Liver (tissue), 8 donors: ENCODE measurements at regions not wholly inside any gene's neighbourhood (a gene's known extent, or its start where the extent isn't known, plus 50 kb on each side); places are given as distances from the start of the nearest gene placed in this dataset.

Experiments used
- DNase-seq: peaks from one replicate; pipeline ENCODE4 v3.0.0-alpha.2; 2017; ENCODE audit warnings: low spot score
- H3K27ac ChIP-seq, 2 donors: one replicate each; pipeline ENCODE4 v1.7.0; 2013; ENCODE audit warnings: inconsistent platforms in 2 of 2, low read length in 2 of 2, control low read depth in 1 of 2, low read depth in 1 of 2, mild to moderate bottlenecking in 1 of 2
- H3K27me3 ChIP-seq, 4 donors: one replicate each; pipeline versions ENCODE4 v1.6.1 to v1.7.0; 2013; ENCODE audit warnings: low read length in 3 of 4, inconsistent platforms in 1 of 4, mild to moderate bottlenecking in 1 of 4, moderate library complexity in 1 of 4; ENCODE audit not compliant: control insufficient read depth in 4 of 4, insufficient read depth in 4 of 4
- H3K36me3 ChIP-seq, 4 donors: one replicate each; pipeline versions ENCODE4 v1.6.1 to v1.7.0; 2013; ENCODE audit warnings: low read length in 3 of 4, mild to moderate bottlenecking in 3 of 4, low read depth in 1 of 4, moderate library complexity in 1 of 4; ENCODE audit not compliant: control insufficient read depth in 4 of 4, insufficient read depth in 3 of 4
- H3K4me1 ChIP-seq, 4 donors: one replicate each; pipeline versions ENCODE4 v1.6.1 to v1.7.0; 2013; ENCODE audit warnings: low read length in 3 of 4, mild to moderate bottlenecking in 3 of 4, moderate library complexity in 1 of 4; ENCODE audit not compliant: control insufficient read depth in 4 of 4, insufficient read depth in 4 of 4
- H3K4me3 ChIP-seq, 3 donors: one replicate each; pipeline versions ENCODE4 v1.6.1 to v1.7.0; 2013; ENCODE audit warnings: low read length in 3 of 3, control low read depth in 1 of 3, low read depth in 1 of 3, mild to moderate bottlenecking in 1 of 3
- H3K9ac ChIP-seq, 2 donors: one replicate each; pipeline ENCODE4 v1.7.0; 2013; ENCODE audit warnings: low read length in 2 of 2, mild to moderate bottlenecking in 2 of 2, moderate library complexity in 2 of 2, control low read depth in 1 of 2, low read depth in 1 of 2
- H3K9me3 ChIP-seq, 4 donors: one replicate each; pipeline versions ENCODE4 v1.6.1 to v1.7.0; 2013; ENCODE audit warnings: low read length in 3 of 4; ENCODE audit not compliant: control insufficient read depth in 4 of 4
- EGR1 ChIP-seq, 2 donors: IDR thresholded peaks; 2 replicates each; pipeline ENCODE4 v1.6.1; 2016 to 2018; ENCODE audit warnings: antibody characterized with exemption in 2 of 2, low read depth in 2 of 2
- FOXA1 ChIP-seq: IDR thresholded peaks from 2 replicates; pipeline ENCODE4 v1.6.1; 2016; ENCODE audit warnings: antibody characterized with exemption
- FOXA2 ChIP-seq: IDR thresholded peaks from 2 replicates; pipeline ENCODE4 v1.6.1; 2016; ENCODE audit warnings: antibody characterized with exemption
- GABPA ChIP-seq, 2 donors: IDR thresholded peaks in 1 of 2; conservative IDR thresholded peaks in 1 of 2; 2 replicates each; pipeline ENCODE4 v1.6.1; 2016; ENCODE audit warnings: antibody characterized with exemption in 2 of 2, mild to moderate bottlenecking in 1 of 2, moderate library complexity in 1 of 2
- HNF4A ChIP-seq, 2 donors: conservative IDR thresholded peaks; 2 replicates each; pipeline ENCODE4 v1.6.1; 2016; ENCODE audit warnings: antibody characterized with exemption in 2 of 2, mild to moderate bottlenecking in 2 of 2
- HNF4G ChIP-seq: IDR thresholded peaks from 2 replicates; pipeline ENCODE4 v1.6.1; 2016; ENCODE audit warnings: antibody characterized with exemption
- JUND ChIP-seq, 2 donors: IDR thresholded peaks; 2 replicates each; pipeline ENCODE4 v1.6.1; 2016; ENCODE audit warnings: antibody characterized with exemption in 2 of 2
- NR2F2 ChIP-seq: IDR thresholded peaks from 2 replicates; pipeline ENCODE4 v1.6.1; 2016; ENCODE audit warnings: antibody characterized with exemption
- RAD21 ChIP-seq, 2 donors: IDR thresholded peaks; 2 replicates each; pipeline ENCODE4 v1.6.1; 2016; ENCODE audit warnings: antibody characterized with exemption in 2 of 2, mild to moderate bottlenecking in 2 of 2
- RXRA ChIP-seq, 2 donors: IDR thresholded peaks; 2 replicates each; pipeline ENCODE4 v1.6.1; 2017 to 2018; ENCODE audit warnings: antibody characterized with exemption in 2 of 2, mild to moderate bottlenecking in 1 of 2
- SP1 ChIP-seq: IDR thresholded peaks from 2 replicates; pipeline ENCODE4 v1.6.1; 2018; ENCODE audit warnings: antibody characterized with exemption, mild to moderate bottlenecking
- TAF1 ChIP-seq: conservative IDR thresholded peaks from 2 replicates; pipeline ENCODE4 v1.6.1; 2016; ENCODE audit warnings: antibody characterized with exemption, mild to moderate bottlenecking
- YY1 ChIP-seq: IDR thresholded peaks from 2 replicates; pipeline ENCODE4 v1.6.1; 2016; ENCODE audit warnings: antibody characterized with exemption, mild to moderate bottlenecking
- WGBS: extraction: QIAGEN DNeasy Blood & Tissue Kit; methylation state at CpG from one replicate; pipeline ENCODE4 v1.1.7; 2013; 5-methylcytosine and 5-hydroxymethylcytosine counted together
- TF ChIP-seq, protein P1 (sequence below): IDR thresholded peaks from 2 replicates; pipeline ENCODE4 v1.6.1; 2016; ENCODE audit warnings: antibody characterized with exemption
- TF ChIP-seq, protein P2 (sequence below): fragments of 150-350 bp; IDR thresholded peaks from 2 replicates; pipeline ENCODE4 v1.5.1; 2017; ENCODE audit warnings: improper control_type of control experiment, low read depth, low read length; ENCODE audit not compliant: missing input control
- TF ChIP-seq, protein P3 (sequence below): IDR thresholded peaks from 2 replicates; pipeline ENCODE4 v1.6.1; 2016; ENCODE audit warnings: antibody characterized with exemption
- TF ChIP-seq, protein P4 (sequence below): IDR thresholded peaks from 2 replicates; pipeline ENCODE4 v1.6.1; 2016; ENCODE audit warnings: antibody characterized with exemption, mild to moderate bottlenecking
- TF ChIP-seq, protein P5 (sequence below): IDR thresholded peaks from 2 replicates; pipeline ENCODE4 v1.6.1; 2016; ENCODE audit warnings: antibody characterized with exemption
- donor health status: healthy.
- donor health status: healthy.
- donor health status: healthy.
- donor health status: healthy.
- donor health status: healthy.

DNA sequence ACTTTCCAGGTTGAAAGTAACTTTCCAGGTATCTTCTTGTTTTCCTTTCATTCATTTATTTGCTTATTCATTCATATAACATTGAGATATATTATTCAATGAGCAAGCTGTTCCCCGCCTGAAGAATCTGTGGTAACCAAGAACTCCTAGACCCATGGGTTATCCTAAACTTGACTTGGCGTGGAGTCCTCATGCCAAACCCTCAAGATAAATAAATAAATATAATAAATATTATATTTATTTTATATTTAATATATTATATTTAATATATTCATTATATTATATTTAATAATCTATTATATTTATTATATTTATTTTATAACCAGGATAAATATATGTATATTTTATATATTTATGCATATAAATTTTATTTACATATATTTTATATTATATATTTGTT is 674.8 kb downstream of the SUCLG1 start:
- Histone ChIP-seq H3K27ac (no peak overlapping the region), H3K9ac (no peak overlapping the region), H3K9me3 (no peaks in the 10 kb centered on the region), H3K4me3 (no peak overlapping the region), H3K36me3 (no peaks in the 10 kb centered on the region), H3K27me3 (no peaks in the 10 kb centered on the region), H3K4me1 (no peaks in the 10 kb centered on the region)
- no peak for DNase-seq
- 97% methylated on average over 2 of the region's 2 CpGs for WGBS
- TF ChIP-seq GABPA (IDR thresholded peaks at IDR 0.05 in 1 of 2, conservative IDR thresholded peaks at IDR 0.05 in 1 of 2), result no peak
- TF ChIP-seq, protein P1, sequence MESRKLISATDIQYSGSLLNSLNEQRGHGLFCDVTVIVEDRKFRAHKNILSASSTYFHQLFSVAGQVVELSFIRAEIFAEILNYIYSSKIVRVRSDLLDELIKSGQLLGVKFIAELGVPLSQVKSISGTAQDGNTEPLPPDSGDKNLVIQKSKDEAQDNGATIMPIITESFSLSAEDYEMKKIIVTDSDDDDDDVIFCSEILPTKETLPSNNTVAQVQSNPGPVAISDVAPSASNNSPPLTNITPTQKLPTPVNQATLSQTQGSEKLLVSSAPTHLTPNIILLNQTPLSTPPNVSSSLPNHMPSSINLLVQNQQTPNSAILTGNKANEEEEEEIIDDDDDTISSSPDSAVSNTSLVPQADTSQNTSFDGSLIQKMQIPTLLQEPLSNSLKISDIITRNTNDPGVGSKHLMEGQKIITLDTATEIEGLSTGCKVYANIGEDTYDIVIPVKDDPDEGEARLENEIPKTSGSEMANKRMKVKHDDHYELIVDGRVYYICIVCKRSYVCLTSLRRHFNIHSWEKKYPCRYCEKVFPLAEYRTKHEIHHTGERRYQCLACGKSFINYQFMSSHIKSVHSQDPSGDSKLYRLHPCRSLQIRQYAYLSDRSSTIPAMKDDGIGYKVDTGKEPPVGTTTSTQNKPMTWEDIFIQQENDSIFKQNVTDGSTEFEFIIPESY, result no peak
- TF ChIP-seq HNF4G, result no peak
- TF ChIP-seq, protein P2, sequence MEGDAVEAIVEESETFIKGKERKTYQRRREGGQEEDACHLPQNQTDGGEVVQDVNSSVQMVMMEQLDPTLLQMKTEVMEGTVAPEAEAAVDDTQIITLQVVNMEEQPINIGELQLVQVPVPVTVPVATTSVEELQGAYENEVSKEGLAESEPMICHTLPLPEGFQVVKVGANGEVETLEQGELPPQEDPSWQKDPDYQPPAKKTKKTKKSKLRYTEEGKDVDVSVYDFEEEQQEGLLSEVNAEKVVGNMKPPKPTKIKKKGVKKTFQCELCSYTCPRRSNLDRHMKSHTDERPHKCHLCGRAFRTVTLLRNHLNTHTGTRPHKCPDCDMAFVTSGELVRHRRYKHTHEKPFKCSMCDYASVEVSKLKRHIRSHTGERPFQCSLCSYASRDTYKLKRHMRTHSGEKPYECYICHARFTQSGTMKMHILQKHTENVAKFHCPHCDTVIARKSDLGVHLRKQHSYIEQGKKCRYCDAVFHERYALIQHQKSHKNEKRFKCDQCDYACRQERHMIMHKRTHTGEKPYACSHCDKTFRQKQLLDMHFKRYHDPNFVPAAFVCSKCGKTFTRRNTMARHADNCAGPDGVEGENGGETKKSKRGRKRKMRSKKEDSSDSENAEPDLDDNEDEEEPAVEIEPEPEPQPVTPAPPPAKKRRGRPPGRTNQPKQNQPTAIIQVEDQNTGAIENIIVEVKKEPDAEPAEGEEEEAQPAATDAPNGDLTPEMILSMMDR, result no peak
- no peak for TF ChIP-seq HNF4A (conservative IDR thresholded peaks at IDR 0.05)
- no peak for TF ChIP-seq FOXA1
- no peak for TF ChIP-seq RXRA (IDR thresholded peaks at IDR 0.05)
- TF ChIP-seq YY1, result no peak
- TF ChIP-seq FOXA2, result no peak
- TF ChIP-seq, protein P3, sequence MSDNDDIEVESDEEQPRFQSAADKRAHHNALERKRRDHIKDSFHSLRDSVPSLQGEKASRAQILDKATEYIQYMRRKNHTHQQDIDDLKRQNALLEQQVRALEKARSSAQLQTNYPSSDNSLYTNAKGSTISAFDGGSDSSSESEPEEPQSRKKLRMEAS, result no peak
- TF ChIP-seq EGR1 (IDR thresholded peaks at IDR 0.05; ENCODE audit: low read depth in 2 of 2), result no peak
- TF ChIP-seq JUND (IDR thresholded peaks at IDR 0.05), result no peak
- TF ChIP-seq TAF1, result no peak
- TF ChIP-seq SP1, result no peak
- TF ChIP-seq RAD21 (IDR thresholded peaks at IDR 0.05), result no peak
- TF ChIP-seq NR2F2, result no peak

DNA sequence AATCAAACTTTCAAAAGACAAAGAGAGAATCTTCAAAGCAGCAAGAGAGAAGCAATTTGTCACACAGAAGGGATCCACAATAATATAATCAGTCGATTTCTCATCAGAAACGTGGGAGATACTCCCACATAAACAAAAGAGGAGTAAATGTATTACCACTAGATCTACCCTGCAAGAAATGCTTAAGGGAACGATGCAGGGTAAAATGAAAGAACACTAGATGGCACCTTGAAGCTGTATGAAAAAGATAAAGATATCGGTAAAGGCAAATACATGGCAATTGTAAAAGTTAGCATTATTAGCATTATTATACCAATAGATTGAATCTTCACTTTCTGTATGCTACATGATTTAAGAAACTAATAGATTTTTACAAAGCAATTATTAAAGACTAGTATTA is 677.0 kb downstream of the SUCLG1 start:
- Histone ChIP-seq H3K9me3 (no peaks in the 10 kb centered on the region), H3K36me3 (no peaks in the 10 kb centered on the region), H3K4me3 (no peak overlapping the region), H3K9ac (no peak overlapping the region), H3K27me3 (no peaks in the 10 kb centered on the region), H3K27ac (no peak overlapping the region), H3K4me1 (no peaks in the 10 kb centered on the region)
- 70% methylated on average over 4 of the region's 4 CpGs for WGBS
- no peak for TF ChIP-seq JUND (IDR thresholded peaks at IDR 0.05)
- TF ChIP-seq EGR1 (IDR thresholded peaks at IDR 0.05; ENCODE audit: low read depth in 2 of 2), result no peak
- DNase-seq, result no peak

DNA sequence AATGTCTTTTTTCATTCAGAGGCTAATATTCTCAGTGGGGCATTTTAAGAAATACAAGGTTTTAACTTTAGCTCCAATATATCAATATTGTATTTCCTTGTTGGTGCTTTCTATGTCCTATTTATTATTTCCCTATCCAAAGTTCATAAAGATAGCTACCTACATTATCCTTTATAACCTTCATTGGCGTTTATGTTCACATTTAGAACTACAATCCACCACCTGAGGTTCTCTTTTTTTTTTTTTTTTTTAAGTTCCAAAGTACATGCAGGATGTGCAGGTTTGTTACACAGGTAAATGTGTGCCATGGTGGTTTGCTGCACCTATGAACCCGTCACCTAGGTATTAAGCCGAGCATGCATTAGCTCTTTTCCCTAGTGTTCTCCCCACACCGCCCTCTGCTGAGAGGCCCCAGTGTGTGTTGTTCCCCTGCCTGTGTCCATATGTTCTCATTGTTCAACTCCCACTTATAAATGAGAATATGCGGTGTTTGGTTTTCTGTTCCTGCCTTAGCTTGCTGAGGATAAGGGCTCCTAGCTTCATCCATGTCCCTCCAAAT is 694.6 kb downstream of the SUCLG1 start:
- peaks cover 0 to 9% (median 3%) of the 10 kb centered on the region in 4 donors for H3K9me3 ChIP-seq
- H3K36me3 ChIP-seq, result no peaks in the 10 kb centered on the region
- H3K27ac ChIP-seq, result no peak overlapping the region
- no peaks in the 10 kb centered on the region for H3K27me3 ChIP-seq
- DNase-seq, result no peak
- H3K4me3 ChIP-seq, result no peak overlapping the region
- H3K9ac ChIP-seq, result no peak overlapping the region
- WGBS, result 77% methylated on average over 5 of the region's 5 CpGs
- no peaks in the 10 kb centered on the region for H3K4me1 ChIP-seq
- TF ChIP-seq, protein P4, sequence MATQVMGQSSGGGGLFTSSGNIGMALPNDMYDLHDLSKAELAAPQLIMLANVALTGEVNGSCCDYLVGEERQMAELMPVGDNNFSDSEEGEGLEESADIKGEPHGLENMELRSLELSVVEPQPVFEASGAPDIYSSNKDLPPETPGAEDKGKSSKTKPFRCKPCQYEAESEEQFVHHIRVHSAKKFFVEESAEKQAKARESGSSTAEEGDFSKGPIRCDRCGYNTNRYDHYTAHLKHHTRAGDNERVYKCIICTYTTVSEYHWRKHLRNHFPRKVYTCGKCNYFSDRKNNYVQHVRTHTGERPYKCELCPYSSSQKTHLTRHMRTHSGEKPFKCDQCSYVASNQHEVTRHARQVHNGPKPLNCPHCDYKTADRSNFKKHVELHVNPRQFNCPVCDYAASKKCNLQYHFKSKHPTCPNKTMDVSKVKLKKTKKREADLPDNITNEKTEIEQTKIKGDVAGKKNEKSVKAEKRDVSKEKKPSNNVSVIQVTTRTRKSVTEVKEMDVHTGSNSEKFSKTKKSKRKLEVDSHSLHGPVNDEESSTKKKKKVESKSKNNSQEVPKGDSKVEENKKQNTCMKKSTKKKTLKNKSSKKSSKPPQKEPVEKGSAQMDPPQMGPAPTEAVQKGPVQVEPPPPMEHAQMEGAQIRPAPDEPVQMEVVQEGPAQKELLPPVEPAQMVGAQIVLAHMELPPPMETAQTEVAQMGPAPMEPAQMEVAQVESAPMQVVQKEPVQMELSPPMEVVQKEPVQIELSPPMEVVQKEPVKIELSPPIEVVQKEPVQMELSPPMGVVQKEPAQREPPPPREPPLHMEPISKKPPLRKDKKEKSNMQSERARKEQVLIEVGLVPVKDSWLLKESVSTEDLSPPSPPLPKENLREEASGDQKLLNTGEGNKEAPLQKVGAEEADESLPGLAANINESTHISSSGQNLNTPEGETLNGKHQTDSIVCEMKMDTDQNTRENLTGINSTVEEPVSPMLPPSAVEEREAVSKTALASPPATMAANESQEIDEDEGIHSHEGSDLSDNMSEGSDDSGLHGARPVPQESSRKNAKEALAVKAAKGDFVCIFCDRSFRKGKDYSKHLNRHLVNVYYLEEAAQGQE, result no peak
- TF ChIP-seq, protein P2, result no peak
- TF ChIP-seq, protein P5, sequence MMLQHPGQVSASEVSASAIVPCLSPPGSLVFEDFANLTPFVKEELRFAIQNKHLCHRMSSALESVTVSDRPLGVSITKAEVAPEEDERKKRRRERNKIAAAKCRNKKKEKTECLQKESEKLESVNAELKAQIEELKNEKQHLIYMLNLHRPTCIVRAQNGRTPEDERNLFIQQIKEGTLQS, result no peak
- no peak for TF ChIP-seq EGR1 (IDR thresholded peaks at IDR 0.05; ENCODE audit: low read depth in 2 of 2)
- no peak for TF ChIP-seq YY1
- no peak for TF ChIP-seq NR2F2
